H1 (cell line): ENCODE measurements at regions not wholly inside any gene's neighbourhood (a gene's known extent, or its start where the extent isn't known, plus 50 kb on each side); places are given as distances from the start of the nearest gene placed in this dataset.

ENCODE experiments used
- CTCF ChIA-PET: fragments of 300-600 bp; sonication (Branson Sonifier 250); formaldehyde crosslinking; loops from one replicate; lab custom pipeline; 2021; ENCODE audit not compliant: partially characterized antibody; lab: Charles Lee
- POLR2A ChIA-PET: fragments of 300-600 bp; sonication (Branson Sonifier 250); formaldehyde crosslinking; loops from one replicate; lab custom pipeline; 2021; ENCODE audit warnings: inconsistent platforms; ENCODE audit not compliant: partially characterized antibody; lab: Charles Lee
- DNase-seq, 2 experiments: peaks; one replicate each; pipeline versions ENCODE4 v3.0.0 to v3.0.0-alpha.2; 2010 to 2022; ENCODE audit warnings: low spot score in 2 of 2, low read depth in 1 of 2, mixed read lengths in 1 of 2
- FAIRE-seq: peaks from 2 replicates; lab custom pipeline; 2011; peaks lifted over from hg19 to GRCh38; lab: Jason Lieb, UNC
- H2AFZ ChIP-seq: 2 replicates; pipeline ENCODE4 v1.8.1; 2012; ENCODE audit warnings: low read length, inconsistent platforms
- H2AK5ac ChIP-seq: 2 replicates; pipeline ENCODE4 v1.6.1; 2013; ENCODE audit warnings: low read depth, low read length
- H2BK120ac ChIP-seq: replicated peaks from 2 replicates; pipeline ENCODE3; 2013; ENCODE audit warnings: low read depth, low read length, inconsistent platforms
- H2BK12ac ChIP-seq: 2 replicates; pipeline ENCODE4 v1.6.1; 2013; ENCODE audit warnings: low read depth, low read length
- H2BK15ac ChIP-seq: 2 replicates; pipeline ENCODE4 v1.6.1; 2013; ENCODE audit warnings: low read length
- H2BK20ac ChIP-seq: 2 replicates; pipeline ENCODE4 v1.6.1; 2013; ENCODE audit warnings: low read length
- H2BK5ac ChIP-seq: 2 replicates; pipeline ENCODE4 v1.6.1; 2013; ENCODE audit warnings: low read depth, low read length
- H3K14ac ChIP-seq: 2 replicates; pipeline ENCODE4 v1.6.1; 2013; ENCODE audit warnings: inconsistent platforms; ENCODE audit not compliant: insufficient read length
- H3K18ac ChIP-seq: 2 replicates; pipeline ENCODE4 v1.6.1; 2013; ENCODE audit warnings: low read length; ENCODE audit errors: extremely low read depth
- H3K23ac ChIP-seq: 2 replicates; pipeline ENCODE4 v1.6.1; 2013; ENCODE audit warnings: inconsistent platforms; ENCODE audit not compliant: insufficient read length
- H3K23me2 ChIP-seq: 2 replicates; pipeline ENCODE4 v1.6.1; 2013; ENCODE audit warnings: low read depth, low read length
- H3K27ac ChIP-seq: 2 replicates; pipeline ENCODE4 v1.6.1; 2011; ENCODE audit warnings: low read depth, low read length, inconsistent platforms
- H3K27me3 ChIP-seq, 4 experiments: replicated peaks in 1 of 4; 1 replicate in 1 of 4; 2 replicates in 3 of 4; pipeline versions ENCODE4 v1.6.1 to v1.8.1; 2011 to 2013; ENCODE audit warnings: low read length in 3 of 4, mild to moderate bottlenecking in 3 of 4, inconsistent platforms in 2 of 4, mixed read lengths in 2 of 4, moderate library complexity in 1 of 4; ENCODE audit not compliant: control insufficient read depth in 3 of 4, insufficient read depth in 3 of 4; ENCODE audit errors: extremely low read depth in 1 of 4
- H3K36me3 ChIP-seq, 4 experiments: 2 replicates each; pipeline versions ENCODE4 v1.6.1 to v1.8.1; 2011 to 2013; ENCODE audit warnings: mild to moderate bottlenecking in 4 of 4, low read length in 3 of 4, moderate library complexity in 2 of 4, control low read depth in 1 of 4, inconsistent platforms in 1 of 4; ENCODE audit not compliant: insufficient read depth in 4 of 4, control insufficient read depth in 2 of 4
- H3K4ac ChIP-seq: replicated peaks from 2 replicates; pipeline ENCODE3; 2013; ENCODE audit warnings: low read length, low read depth, mixed read lengths, inconsistent platforms; ENCODE audit not compliant: insufficient read length
- H3K4me1 ChIP-seq, 4 experiments: replicated peaks in 1 of 4; 1 replicate in 1 of 4; 2 replicates in 3 of 4; pipeline versions ENCODE4 v1.6.1 to v1.8.1; 2011 to 2013; ENCODE audit warnings: low read length in 3 of 4, inconsistent platforms in 2 of 4, mixed read lengths in 1 of 4; ENCODE audit not compliant: insufficient read depth in 4 of 4, control insufficient read depth in 3 of 4
- H3K4me2 ChIP-seq, 2 experiments: 2 replicates each; pipeline versions ENCODE4 v1.6.1 to v1.8.1; 2011 to 2013; ENCODE audit warnings: low read depth in 2 of 2, low read length in 2 of 2, control low read depth in 1 of 2, inconsistent platforms in 1 of 2, mild to moderate bottlenecking in 1 of 2; ENCODE audit not compliant: insufficient read depth in 1 of 2
- H3K4me3 ChIP-seq, 4 experiments: fragments of 200-600, 300-600 bp in 1 of 4; sonication (generic), shearing (Covaris generic), sonication (Bioruptor Twin) in 1 of 4; 2 replicates each; pipeline versions ENCODE4 v1.5.1 to v1.8.1; 2011 to 2016; ENCODE audit warnings: low read length in 4 of 4, low read depth in 3 of 4, control low read depth in 2 of 4, inconsistent platforms in 2 of 4, mild to moderate bottlenecking in 2 of 4, mixed read lengths in 1 of 4, moderate library complexity in 1 of 4; ENCODE audit not compliant: insufficient read depth in 2 of 4; ENCODE audit errors: extremely low read depth in 1 of 4
- H3K56ac ChIP-seq: replicated peaks from 2 replicates; pipeline ENCODE3; 2013; ENCODE audit warnings: low read depth, mild to moderate bottlenecking, mixed read lengths, low read length, inconsistent platforms; ENCODE audit not compliant: insufficient read length
- H3K79me1 ChIP-seq: 2 replicates; pipeline ENCODE4 v1.6.1; 2013; ENCODE audit warnings: low read depth, low read length, control low read depth
- H3K79me2 ChIP-seq, 2 experiments: 2 replicates each; pipeline versions ENCODE4 v1.6.1 to v1.8.1; 2012 to 2013; ENCODE audit warnings: low read length in 2 of 2, mild to moderate bottlenecking in 2 of 2, inconsistent platforms in 1 of 2; ENCODE audit not compliant: insufficient read depth in 2 of 2, control insufficient read depth in 1 of 2
- H3K9ac ChIP-seq, 4 experiments: replicated peaks in 1 of 4; 1 replicate in 1 of 4; 2 replicates in 3 of 4; pipeline versions ENCODE4 v1.6.1 to v1.8.1; 2011 to 2013; ENCODE audit warnings: low read depth in 3 of 4, low read length in 3 of 4, control low read depth in 2 of 4, mild to moderate bottlenecking in 2 of 4, moderate library complexity in 2 of 4, inconsistent platforms in 1 of 4; ENCODE audit errors: extremely low read depth in 1 of 4
- H3K9me3 ChIP-seq, 2 experiments: 2 replicates each; pipeline versions ENCODE4 v1.6.1 to v1.8.1; 2012 to 2013; ENCODE audit warnings: mild to moderate bottlenecking in 2 of 2, moderate library complexity in 2 of 2, control low read depth in 1 of 2, inconsistent platforms in 1 of 2, low read depth in 1 of 2, low read length in 1 of 2, mixed read lengths in 1 of 2; ENCODE audit not compliant: insufficient read depth in 2 of 2
- H4K20me1 ChIP-seq, 2 experiments: replicated peaks in 1 of 2; 2 replicates each; pipeline versions ENCODE3 to v1.8.1; 2011 to 2013; ENCODE audit warnings: inconsistent platforms in 2 of 2, low read length in 2 of 2, mild to moderate bottlenecking in 1 of 2; ENCODE audit not compliant: insufficient read depth in 2 of 2, control insufficient read depth in 1 of 2
- H4K5ac ChIP-seq: 2 replicates; pipeline ENCODE4 v1.6.1; 2013; ENCODE audit warnings: low read length, low read depth, mixed read lengths, inconsistent platforms; ENCODE audit not compliant: insufficient read length
- H4K8ac ChIP-seq: 2 replicates; pipeline ENCODE4 v1.8.0; 2013; ENCODE audit warnings: mild to moderate bottlenecking, moderate library complexity, low read length, inconsistent platforms; ENCODE audit not compliant: insufficient read depth; ENCODE audit errors: extremely low read depth
- H4K91ac ChIP-seq: replicated peaks from 2 replicates; pipeline ENCODE3; 2013; ENCODE audit warnings: low read length, mixed read lengths, inconsistent platforms; ENCODE audit not compliant: insufficient read length
- RNF2 ChIP-seq: fragments of 200-900, 300-1000 bp; sonication (generic); IDR thresholded peaks from 2 replicates; pipeline ENCODE4 v1.7.1; 2016; ENCODE audit warnings: borderline replicate concordance, low read depth, mild to moderate bottlenecking, antibody characterized with exemption, low read length; ENCODE audit not compliant: poor library complexity, severe bottlenecking; ENCODE audit errors: missing control alignments
- TBP ChIP-seq: IDR thresholded peaks from 2 replicates; pipeline ENCODE4 v1.6.1; 2011; ENCODE audit warnings: low read depth, low read length, improper control_type of control experiment
- WGBS, 2 experiments: shearing (Covaris generic) in 1 of 2; methylation state at CpG; one replicate each; pipeline versions ENCODE4 v1.1.6 to v1.1.7; 2013 to 2015; ENCODE audit warnings: low lambda C conversion rate in 2 of 2, mixed read lengths in 2 of 2, inconsistent platforms in 1 of 2, low coverage in 1 of 2, missing lambda C conversion rate in 1 of 2; ENCODE audit not compliant: insufficient replicate concordance in 2 of 2, insufficient coverage in 1 of 2, insufficient read length in 1 of 2; ENCODE audit errors: extremely low coverage in 1 of 2, missing lambda C conversion rate in 1 of 2; 5-methylcytosine and 5-hydroxymethylcytosine counted together

DNA sequence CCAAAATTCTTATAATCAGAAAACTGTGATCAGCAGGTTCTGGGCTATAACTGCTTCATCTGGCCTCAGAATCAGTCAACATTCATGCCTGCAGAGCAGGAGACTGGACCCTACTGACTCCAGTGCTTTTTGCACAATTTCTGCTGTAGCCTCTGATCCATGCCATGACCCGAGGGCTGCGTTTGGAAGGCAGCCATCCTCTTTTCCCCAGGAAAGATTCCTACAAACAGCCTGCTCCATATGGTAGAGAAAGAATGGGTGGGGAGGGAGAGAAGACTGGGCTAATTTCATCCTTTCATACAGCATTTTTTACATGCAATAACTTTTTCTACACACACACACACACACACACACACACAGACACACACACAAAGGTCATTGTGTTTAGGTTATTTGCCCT lies 133.0 kb upstream of the MMADHC start:
- POLR2A ChIA-PET, result no interaction called here
- no peak overlapping the region for H3K18ac ChIP-seq

More for the DNA sequence above, 133.0 kb upstream of the MMADHC start:
- H3K4me1 ChIP-seq, result peaks cover 0 to 7% (median under 1%) of the 10 kb centered on the region in 4 experiments; a peak in 2 of 7 replicates
- no peak overlapping the region for H2BK15ac ChIP-seq
- no peak overlapping the region for H3K14ac ChIP-seq
- peaks cover 0 to 1% (median 0%) of the 10 kb centered on the region in 4 experiments; a peak in 1 of 7 replicates for H3K27me3 ChIP-seq
- DNase-seq (no peak), FAIRE-seq (no peak)
- no peak overlapping the region for H3K27ac ChIP-seq
- WGBS, 2 experiments, result 89% methylated on average over 2 of the region's 2 CpGs; no CpG with 5 or more reads in 1 of the 2 experiments
- no peak for TF ChIP-seq RNF2
- TF ChIP-seq TBP, result no peak
- no peak overlapping the region for H4K8ac ChIP-seq
- H3K4ac ChIP-seq, result no peak overlapping the region
- H3K9ac ChIP-seq, result no peak overlapping the region
- H4K20me1 ChIP-seq, result no peaks in the 10 kb centered on the region
- no peak overlapping the region for H3K23ac ChIP-seq
- CTCF ChIA-PET, result no interaction called here
- no peak overlapping the region for H2AFZ ChIP-seq
- H3K4me2 ChIP-seq, result no peak overlapping the region
- H2BK12ac ChIP-seq, result no peak overlapping the region
- no peak overlapping the region for H2AK5ac ChIP-seq
- H3K79me1 ChIP-seq, result no peaks in the 10 kb centered on the region
- no peak overlapping the region for H4K91ac ChIP-seq
- no peak overlapping the region for H2BK20ac ChIP-seq
- H2BK5ac ChIP-seq, result no peak overlapping the region
- no peaks in the 10 kb centered on the region for H3K9me3 ChIP-seq
- H3K56ac ChIP-seq, result no peak overlapping the region
- H3K23me2 ChIP-seq, result no peaks in the 10 kb centered on the region
- H3K4me3 ChIP-seq, result no peak overlapping the region
- H2BK120ac ChIP-seq, result no peak overlapping the region
- no peaks in the 10 kb centered on the region for H3K36me3 ChIP-seq
- H3K79me2 ChIP-seq, result no peaks in the 10 kb centered on the region
- no peak overlapping the region for H4K5ac ChIP-seq
